HEK293 (cell line): ENCODE measurements at regions not wholly inside any gene's neighbourhood (a gene's known extent, or its start where the extent isn't known, plus 50 kb on each side); places are given as distances from the start of the nearest gene placed in this dataset.

ENCODE experiments used
- TF ChIP-seq, protein P1 (sequence below): fragments of 450-650 bp; formaldehyde crosslinking; IDR thresholded peaks from 2 replicates; pipeline ENCODE4; 2016; ENCODE audit warnings: missing biosample characterization, missing genetic modification characterization
- TF ChIP-seq, protein P2 (sequence below): fragments of 450-650 bp; formaldehyde crosslinking; IDR thresholded peaks from 2 replicates; pipeline ENCODE4 v1.5.1; 2016; ENCODE audit warnings: missing biosample characterization, missing genetic modification characterization

DNA sequence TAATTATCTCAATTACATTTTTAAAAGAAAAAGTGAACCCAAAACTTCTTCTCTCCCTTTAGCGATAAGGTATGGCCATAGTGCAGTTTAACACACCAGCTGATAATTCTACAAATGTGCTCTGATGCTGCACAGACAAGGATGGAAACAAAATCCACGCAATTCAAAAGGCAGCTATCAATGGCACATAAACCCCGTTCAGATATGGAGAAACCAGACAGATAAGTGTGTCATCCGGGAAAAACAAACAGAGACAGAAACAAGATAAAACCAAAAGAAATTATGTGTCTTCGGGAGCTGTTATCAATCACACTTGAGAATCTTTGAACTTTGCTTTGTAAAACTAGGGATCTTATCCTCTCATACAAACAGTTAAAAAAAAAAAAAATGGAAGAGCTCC is 73.6 kb downstream of the SIPA1L2 start:
- TF ChIP-seq, protein P1, sequence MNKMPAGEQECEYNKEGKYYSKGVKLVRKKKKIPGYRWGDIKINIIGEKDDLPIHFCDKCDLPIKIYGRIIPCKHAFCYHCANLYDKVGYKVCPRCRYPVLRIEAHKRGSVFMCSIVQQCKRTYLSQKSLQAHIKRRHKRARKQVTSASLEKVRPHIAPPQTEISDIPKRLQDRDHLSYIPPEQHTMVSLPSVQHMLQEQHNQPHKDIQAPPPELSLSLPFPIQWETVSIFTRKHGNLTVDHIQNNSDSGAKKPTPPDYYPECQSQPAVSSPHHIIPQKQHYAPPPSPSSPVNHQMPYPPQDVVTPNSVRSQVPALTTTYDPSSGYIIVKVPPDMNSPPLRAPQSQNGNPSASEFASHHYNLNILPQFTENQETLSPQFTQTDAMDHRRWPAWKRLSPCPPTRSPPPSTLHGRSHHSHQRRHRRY (tag by site-specific recombination) = no peak
- TF ChIP-seq, protein P2, sequence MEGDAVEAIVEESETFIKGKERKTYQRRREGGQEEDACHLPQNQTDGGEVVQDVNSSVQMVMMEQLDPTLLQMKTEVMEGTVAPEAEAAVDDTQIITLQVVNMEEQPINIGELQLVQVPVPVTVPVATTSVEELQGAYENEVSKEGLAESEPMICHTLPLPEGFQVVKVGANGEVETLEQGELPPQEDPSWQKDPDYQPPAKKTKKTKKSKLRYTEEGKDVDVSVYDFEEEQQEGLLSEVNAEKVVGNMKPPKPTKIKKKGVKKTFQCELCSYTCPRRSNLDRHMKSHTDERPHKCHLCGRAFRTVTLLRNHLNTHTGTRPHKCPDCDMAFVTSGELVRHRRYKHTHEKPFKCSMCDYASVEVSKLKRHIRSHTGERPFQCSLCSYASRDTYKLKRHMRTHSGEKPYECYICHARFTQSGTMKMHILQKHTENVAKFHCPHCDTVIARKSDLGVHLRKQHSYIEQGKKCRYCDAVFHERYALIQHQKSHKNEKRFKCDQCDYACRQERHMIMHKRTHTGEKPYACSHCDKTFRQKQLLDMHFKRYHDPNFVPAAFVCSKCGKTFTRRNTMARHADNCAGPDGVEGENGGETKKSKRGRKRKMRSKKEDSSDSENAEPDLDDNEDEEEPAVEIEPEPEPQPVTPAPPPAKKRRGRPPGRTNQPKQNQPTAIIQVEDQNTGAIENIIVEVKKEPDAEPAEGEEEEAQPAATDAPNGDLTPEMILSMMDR (tag by site-specific recombination) = no peak
